Gastroesophageal sphincter (tissue), 4 donors: ENCODE measurements at regions not wholly inside any gene's neighbourhood (a gene's known extent, or its start where the extent isn't known, plus 50 kb on each side); places are given as distances from the start of the nearest gene placed in this dataset.

Experiments
- ATAC-seq: fragments of 150-250 bp; one replicate; pipeline ENCODE4 v1.9.1; 2016; ENCODE audit warnings: mild to moderate bottlenecking, moderate library complexity
- H3K27ac ChIP-seq, 4 donors: fragments of 200-600 bp; sonication (generic) in 3 of 4; 1 replicate in 3 of 4; 2 replicates in 1 of 4; pipeline ENCODE4 v1.5.1; 2016 to 2019
- H3K27me3 ChIP-seq: fragments of 200-600 bp; sonication (generic); one replicate; pipeline ENCODE4 v1.5.1; 2019
- H3K36me3 ChIP-seq, 2 donors: fragments of 200-600 bp; sonication (generic); one replicate each; pipeline ENCODE4 v1.5.1; 2019; ENCODE audit warnings: control low read depth in 1 of 2
- H3K4me1 ChIP-seq, 3 donors: fragments of 200-600 bp; sonication (generic); 1 replicate in 2 of 3; 2 replicates in 1 of 3; pipeline ENCODE4 v1.5.1; 2016 to 2019; ENCODE audit warnings: control low read depth in 2 of 3
- H3K4me3 ChIP-seq, 2 donors: fragments of 200-600 bp; sonication (generic); one replicate each; pipeline ENCODE4 v1.5.1; 2019; ENCODE audit warnings: mild to moderate bottlenecking in 1 of 2, moderate library complexity in 1 of 2
- H3K9me3 ChIP-seq, 3 donors: fragments of 200-600 bp; sonication (generic); one replicate each; pipeline ENCODE4 v1.5.1; 2017 to 2019; ENCODE audit warnings: control low read depth in 2 of 3
- CTCF ChIP-seq, 4 experiments: fragments of 200-600 bp in 2 of 4; fragments of 450-650 bp in 2 of 4; sonication (generic) in 1 of 4; IDR thresholded peaks; one replicate each; pipeline ENCODE4 v1.5.1; 2017 to 2019; ENCODE audit warnings: antibody characterized with exemption in 4 of 4, mild to moderate bottlenecking in 2 of 4, moderate library complexity in 2 of 4
- EP300 ChIP-seq: sonication (generic); formaldehyde crosslinking; IDR thresholded peaks from one replicate; pipeline ENCODE4 v1.6.1; 2017; ENCODE audit warnings: antibody characterized with exemption, mild to moderate bottlenecking
- POLR2A ChIP-seq, 2 donors: fragments of 450-650 bp; IDR thresholded peaks; one replicate each; pipeline ENCODE4 v1.6.1; 2017; ENCODE audit warnings: antibody characterized with exemption in 2 of 2, mild to moderate bottlenecking in 2 of 2, moderate library complexity in 1 of 2
- POLR2AphosphoS5 ChIP-seq: sonication (generic); formaldehyde crosslinking; IDR thresholded peaks from one replicate; pipeline ENCODE4 v1.6.1; 2017; ENCODE audit warnings: antibody characterized with exemption
- WGBS, 2 donors: methylation state at CpG; one replicate each; pipeline ENCODE4 v1.1.5; 2018; ENCODE audit warnings: low coverage in 1 of 2; 5-methylcytosine and 5-hydroxymethylcytosine counted together

- TF ChIP-seq POLR2AphosphoS5 (no peak), CTCF (IDR thresholded peaks at IDR 0.05) (no peak), EP300 (no peak), POLR2A (IDR thresholded peaks at IDR 0.05) (no peak)
- no peak overlapping the region for H3K27ac ChIP-seq
- WGBS, 2 donors = 15 to 32% methylated on average over 3 to 4 of the region's 4 CpGs
Observed at GRCh38 chr18:52060607-52061304, 279.2 kb upstream of the DCC start.

GRCh38 chr18:52063923-52064322 lies 276.1 kb upstream of the DCC start:
- Histone ChIP-seq H3K4me1 (no peaks in the 10 kb centered on the region), H3K4me3 (no peak overlapping the region), H3K36me3 (no peaks in the 10 kb centered on the region), H3K9me3 (peaks cover 0 to 27% (median 0%) of the 10 kb centered on the region in 3 donors), H3K27me3 (no peaks in the 10 kb centered on the region), H3K27ac (no peak overlapping the region)
- WGBS, 2 donors = no CpG with 5 or more reads among the region's 2 CpGs
- no peak for TF ChIP-seq EP300
- no peak for TF ChIP-seq CTCF (IDR thresholded peaks at IDR 0.05)
- TF ChIP-seq POLR2A (IDR thresholded peaks at IDR 0.05) = no peak
- TF ChIP-seq POLR2AphosphoS5 = no peak
- ATAC-seq = no peak

More at GRCh38 chr18:52060607-52061304, 279.2 kb upstream of the DCC start:
- H3K9me3 ChIP-seq = peaks cover 0 to 26% (median 0%) of the 10 kb centered on the region in 3 donors
- no peak overlapping the region for H3K4me3 ChIP-seq
- no peaks in the 10 kb centered on the region for H3K4me1 ChIP-seq
- H3K27me3 ChIP-seq = no peaks in the 10 kb centered on the region
- no peaks in the 10 kb centered on the region for H3K36me3 ChIP-seq
- ATAC-seq = no peak

GRCh38 chr18:52069201-52069600 lies 270.8 kb upstream of the DCC start:
- H3K27ac ChIP-seq = no peak overlapping the region
- no peaks in the 10 kb centered on the region for H3K36me3 ChIP-seq
- no peaks in the 10 kb centered on the region for H3K27me3 ChIP-seq
- ATAC-seq = no peak
- TF ChIP-seq POLR2AphosphoS5 = no peak
- no peak for TF ChIP-seq CTCF (IDR thresholded peaks at IDR 0.05)
- no peak for TF ChIP-seq POLR2A (IDR thresholded peaks at IDR 0.05)
- no peak for TF ChIP-seq EP300
- no peaks in the 10 kb centered on the region for H3K4me1 ChIP-seq
- peaks cover 0 to 25% (median 0%) of the 10 kb centered on the region in 3 donors for H3K9me3 ChIP-seq
- H3K4me3 ChIP-seq = no peak overlapping the region
- 19 to 25% methylated on average over 2 of the region's 2 CpGs for WGBS, 2 donors

- 17 to 25% methylated on average over 1 to 4 of the region's 4 CpGs for WGBS, 2 donors
- Histone ChIP-seq H3K36me3 (no peaks in the 10 kb centered on the region), H3K27me3 (no peaks in the 10 kb centered on the region), H3K27ac (no peak overlapping the region), H3K4me3 (no peak overlapping the region), H3K4me1 (no peaks in the 10 kb centered on the region), H3K9me3 (peaks cover 0 to 14% (median 0%) of the 10 kb centered on the region in 3 donors)
- TF ChIP-seq CTCF (IDR thresholded peaks at IDR 0.05) (no peak), EP300 (no peak), POLR2A (IDR thresholded peaks at IDR 0.05) (no peak), POLR2AphosphoS5 (no peak)
- no peak for ATAC-seq
Observed at GRCh38 chr18:52070291-52070756, 269.7 kb upstream of the DCC start.
